ENCODE measurements at regions not wholly inside any gene's neighbourhood (a gene's known extent, or its start where the extent isn't known, plus 50 kb on each side); places are given as distances from the start of the nearest gene placed in this dataset.
"Not testable (repeated sequence)": the region's sequence is repeated elsewhere in the genome, so short reads cannot be mapped to it uniquely, and the experiment has no call there.

GRCh38 chr21:14058566-14058965 is 152.2 kb downstream of the LIPI start:
- no peak overlapping the region for H3K4me3 ChIP-seq (ENCODE audit: low read depth, low read length)
- ChIA-PET CTCF (no interaction called here), POLR2A (no interaction called here)
- H3K9me3 ChIP-seq (ENCODE audit: control insufficient read depth, insufficient read depth, low read depth, low read length): no peaks in the 10 kb centered on the region
- H3K36me3 ChIP-seq (ENCODE audit: control insufficient read depth in 2 of 2, insufficient read depth in 1 of 2, low read length in 2 of 2): no peaks in the 10 kb centered on the region; a peak in 1 of 3 replicates
- TF ChIP-seq ZNF133 (tag by site-specific recombination; IDR thresholded peaks at IDR 0.05) (no peak), ZNF837 (tag by site-specific recombination; IDR thresholded peaks at IDR 0.05) (no peak), KLF10 (tag by site-specific recombination; IDR thresholded peaks at IDR 0.05) (no peak), ZNF140 (tag by site-specific recombination; IDR thresholded peaks at IDR 0.05) (no peak), ZBTB8A (tag by site-specific recombination; IDR thresholded peaks at IDR 0.05) (no peak)
- H3K27ac ChIP-seq (ENCODE audit: extremely low read depth, low read depth, low read length): no peak overlapping the region
- H3K4me1 ChIP-seq (ENCODE audit: control insufficient read depth, insufficient read depth, low read length): no peaks in the 10 kb centered on the region

GRCh38 chr21:14057841-14058481 is 152.8 kb downstream of the LIPI start:
- H3K9me3 ChIP-seq (ENCODE audit: control insufficient read depth, insufficient read depth, low read depth, low read length); H3K27ac ChIP-seq (ENCODE audit: extremely low read depth, low read depth, low read length); H3K4me1 ChIP-seq (ENCODE audit: control insufficient read depth, insufficient read depth, low read length); H3K36me3 ChIP-seq (ENCODE audit: control insufficient read depth in 2 of 2, insufficient read depth in 1 of 2, low read length in 2 of 2); H3K4me3 ChIP-seq (ENCODE audit: low read depth, low read length); CTCF ChIA-PET; POLR2A ChIA-PET: not testable (repeated sequence)

- H3K9me3 ChIP-seq (ENCODE audit: control insufficient read depth, insufficient read depth, low read depth, low read length): no peaks in the 10 kb centered on the region
- no peak overlapping the region for H3K27ac ChIP-seq (ENCODE audit: extremely low read depth, low read depth, low read length)
- H3K4me1 ChIP-seq (ENCODE audit: control insufficient read depth, insufficient read depth, low read length): no peaks in the 10 kb centered on the region
- POLR2A ChIA-PET: no interaction called here
- no peak overlapping the region for H3K4me3 ChIP-seq (ENCODE audit: low read depth, low read length)
- no peaks in the 10 kb centered on the region; a peak in 1 of 3 replicates for H3K36me3 ChIP-seq (ENCODE audit: control insufficient read depth in 2 of 2, insufficient read depth in 1 of 2, low read length in 2 of 2)
- CTCF ChIA-PET: no interaction called here
- no peak for TF ChIP-seq PRDM2 (tag by site-specific recombination; IDR thresholded peaks at IDR 0.05; ENCODE audit: borderline replicate concordance)
- no peak for TF ChIP-seq ZNF664 (tag by site-specific recombination; IDR thresholded peaks at IDR 0.05)
- TF ChIP-seq ZNF571 (tag by site-specific recombination; IDR thresholded peaks at IDR 0.05): no peak
- TF ChIP-seq ZBTB17 (tag by site-specific recombination; IDR thresholded peaks at IDR 0.05): no peak
- TF ChIP-seq ZNF26 (tag by site-specific recombination; IDR thresholded peaks at IDR 0.05): no peak
- TF ChIP-seq ZBTB26 (tag by site-specific recombination; optimal IDR thresholded peaks at IDR 0.05): no peak
- TF ChIP-seq ZNF416 (tag by site-specific recombination; IDR thresholded peaks at IDR 0.05): no peak
- no peak for TF ChIP-seq ZNF610 (tag by site-specific recombination; IDR thresholded peaks at IDR 0.05; ENCODE audit: borderline replicate concordance)
- TF ChIP-seq ZNF24 (tag by site-specific recombination; IDR thresholded peaks at IDR 0.05): no peak
- TF ChIP-seq ZNF426 (tag by site-specific recombination; IDR thresholded peaks at IDR 0.05): no peak
- TF ChIP-seq KLF17 (tag by site-specific recombination; IDR thresholded peaks at IDR 0.05): no peak
- no peak for TF ChIP-seq ZBTB8A (tag by site-specific recombination; IDR thresholded peaks at IDR 0.05)
- no peak for TF ChIP-seq ZFHX2 (tag by site-specific recombination; conservative IDR thresholded peaks at IDR 0.05)
- no peak for TF ChIP-seq OSR2 (tag by site-specific recombination; IDR thresholded peaks at IDR 0.05)
- no peak for TF ChIP-seq ELK4 (IDR thresholded peaks at IDR 0.05; ENCODE audit: borderline replicate concordance, low read depth, low read length)
- no peak for TF ChIP-seq ZNF660 (tag by site-specific recombination; IDR thresholded peaks at IDR 0.05)
- no peak for TF ChIP-seq ZNF324 (tag by site-specific recombination; IDR thresholded peaks at IDR 0.05)
- no peak for TF ChIP-seq ZNF404 (tag by site-specific recombination; IDR thresholded peaks at IDR 0.05)
These were observed 153.4 kb downstream of the LIPI start for GRCh38 chr21:14057313-14057712.
